Upper lobe of left lung (tissue), 4 donors: ENCODE measurements at regions not wholly inside any gene's neighbourhood (a gene's known extent, or its start where the extent isn't known, plus 50 kb on each side); places are given as distances from the start of the nearest gene placed in this dataset.
"Not testable (repeated sequence)": the region's sequence is repeated elsewhere in the genome, so short reads cannot be mapped to it uniquely, and the experiment has no call there.

Experiments used
- CTCF ChIP-seq, 6 experiments: fragments of 450-650 bp in 4 of 6; fragments of 200-600 bp in 2 of 6; sonication (generic) in 2 of 6; IDR thresholded peaks; one replicate each; pipeline ENCODE4 v1.5.1; 2016 to 2019; ENCODE audit warnings: antibody characterized with exemption in 6 of 6
- EP300 ChIP-seq, 4 donors: sonication (generic); formaldehyde crosslinking; IDR thresholded peaks; one replicate each; pipeline ENCODE4 v1.5.1; 2017; ENCODE audit warnings: antibody characterized with exemption in 4 of 4, control low read depth in 2 of 4
- POLR2A ChIP-seq, 4 donors: fragments of 450-650 bp; IDR thresholded peaks; one replicate each; pipeline ENCODE4 v1.5.1; 2016 to 2017; ENCODE audit warnings: antibody characterized with exemption in 4 of 4, mild to moderate bottlenecking in 2 of 4
- POLR2AphosphoS5 ChIP-seq, 2 donors: sonication (generic); formaldehyde crosslinking; IDR thresholded peaks; one replicate each; pipeline ENCODE4 v1.5.1; 2017; ENCODE audit warnings: antibody characterized with exemption in 2 of 2

- TF ChIP-seq CTCF, EP300, POLR2A, POLR2AphosphoS5 (IDR thresholded peaks at IDR 0.05): not testable (repeated sequence)
Measured at GRCh38 chr14:105626111-105626510, 99.7 kb downstream of the TMEM121 start.
